ENCODE measurements at regions not wholly inside any gene's neighbourhood (a gene's known extent, or its start where the extent isn't known, plus 50 kb on each side); places are given as distances from the start of the nearest gene placed in this dataset.

GRCh38 chr3:34808287-34808686 lies 831.0 kb upstream of the ARPP21 start:
- no peaks in the 10 kb centered on the region for H3K27me3 ChIP-seq
- no peaks in the 10 kb centered on the region for H3K4me1 ChIP-seq
- TF ChIP-seq CTCF (IDR thresholded peaks at IDR 0.05; ENCODE audit: low read depth, low read length), result no peak
- H3K4me3 ChIP-seq (ENCODE audit: low read depth, low read length), result no peak overlapping the region
- DNase-seq, result no peak
- no peaks in the 10 kb centered on the region for H3K9me3 ChIP-seq
- H3K36me3 ChIP-seq, result no peaks in the 10 kb centered on the region

- no peak for DNase-seq
- Histone ChIP-seq H3K4me3 (ENCODE audit: low read depth, low read length) (no peak overlapping the region), H3K4me1 (no peaks in the 10 kb centered on the region), H3K9me3 (no peaks in the 10 kb centered on the region), H3K36me3 (no peaks in the 10 kb centered on the region), H3K27me3 (no peaks in the 10 kb centered on the region)
- TF ChIP-seq CTCF (IDR thresholded peaks at IDR 0.05; ENCODE audit: low read depth, low read length), result no peak
Measured at GRCh38 chr3:34828847-34829246, 810.5 kb upstream of the ARPP21 start.

GRCh38 chr3:34832865-34833508 lies 806.3 kb upstream of the ARPP21 start:
- no peak overlapping the region for H3K4me3 ChIP-seq (ENCODE audit: low read depth, low read length)
- no peaks in the 10 kb centered on the region for H3K36me3 ChIP-seq
- no peak for DNase-seq
- no peaks in the 10 kb centered on the region for H3K4me1 ChIP-seq
- H3K27me3 ChIP-seq, result no peaks in the 10 kb centered on the region
- no peak for TF ChIP-seq CTCF (IDR thresholded peaks at IDR 0.05; ENCODE audit: low read depth, low read length)
- H3K9me3 ChIP-seq, result no peaks in the 10 kb centered on the region

- H3K27me3 ChIP-seq, result no peaks in the 10 kb centered on the region
- no peak for DNase-seq
- H3K9me3 ChIP-seq, result no peaks in the 10 kb centered on the region
- H3K4me1 ChIP-seq, result no peaks in the 10 kb centered on the region
- H3K4me3 ChIP-seq (ENCODE audit: low read depth, low read length), result no peak overlapping the region
- no peaks in the 10 kb centered on the region for H3K36me3 ChIP-seq
- no peak for TF ChIP-seq CTCF (IDR thresholded peaks at IDR 0.05; ENCODE audit: low read depth, low read length)
Measured at GRCh38 chr3:34837848-34838741, 801.2 kb upstream of the ARPP21 start.

GRCh38 chr3:34842706-34843480 lies 796.4 kb upstream of the ARPP21 start:
- no peak for DNase-seq
- no peaks in the 10 kb centered on the region for H3K27me3 ChIP-seq
- no peaks in the 10 kb centered on the region for H3K4me1 ChIP-seq
- H3K9me3 ChIP-seq, result no peaks in the 10 kb centered on the region
- no peaks in the 10 kb centered on the region for H3K36me3 ChIP-seq
- H3K4me3 ChIP-seq (ENCODE audit: low read depth, low read length), result no peak overlapping the region
- TF ChIP-seq CTCF (IDR thresholded peaks at IDR 0.05; ENCODE audit: low read depth, low read length), result no peak

Data from BE2C (cell line).